ENCODE measurements at regions not wholly inside any gene's neighbourhood (a gene's known extent, or its start where the extent isn't known, plus 50 kb on each side); places are given as distances from the start of the nearest gene placed in this dataset.

DNA sequence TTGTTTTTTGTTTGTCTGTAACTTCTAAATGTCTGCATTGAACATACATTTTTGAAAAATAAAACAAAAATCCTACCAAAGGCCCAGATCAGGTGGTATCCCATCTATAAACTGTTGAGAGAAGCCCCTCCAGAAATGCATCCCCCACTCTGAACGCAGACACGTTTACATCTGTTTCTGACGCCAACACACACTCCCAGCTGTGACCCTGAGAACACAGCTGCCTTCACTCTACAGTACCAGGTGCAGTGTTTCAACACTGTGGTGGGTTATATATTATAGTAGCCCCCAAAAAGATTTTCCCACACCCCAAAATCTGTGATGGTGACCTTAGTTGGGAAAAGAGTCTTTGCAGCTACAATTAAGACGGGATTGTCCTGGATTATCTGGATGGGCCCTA is 199.1 kb upstream of the JARID2 start:
- TF ChIP-seq, protein P1, sequence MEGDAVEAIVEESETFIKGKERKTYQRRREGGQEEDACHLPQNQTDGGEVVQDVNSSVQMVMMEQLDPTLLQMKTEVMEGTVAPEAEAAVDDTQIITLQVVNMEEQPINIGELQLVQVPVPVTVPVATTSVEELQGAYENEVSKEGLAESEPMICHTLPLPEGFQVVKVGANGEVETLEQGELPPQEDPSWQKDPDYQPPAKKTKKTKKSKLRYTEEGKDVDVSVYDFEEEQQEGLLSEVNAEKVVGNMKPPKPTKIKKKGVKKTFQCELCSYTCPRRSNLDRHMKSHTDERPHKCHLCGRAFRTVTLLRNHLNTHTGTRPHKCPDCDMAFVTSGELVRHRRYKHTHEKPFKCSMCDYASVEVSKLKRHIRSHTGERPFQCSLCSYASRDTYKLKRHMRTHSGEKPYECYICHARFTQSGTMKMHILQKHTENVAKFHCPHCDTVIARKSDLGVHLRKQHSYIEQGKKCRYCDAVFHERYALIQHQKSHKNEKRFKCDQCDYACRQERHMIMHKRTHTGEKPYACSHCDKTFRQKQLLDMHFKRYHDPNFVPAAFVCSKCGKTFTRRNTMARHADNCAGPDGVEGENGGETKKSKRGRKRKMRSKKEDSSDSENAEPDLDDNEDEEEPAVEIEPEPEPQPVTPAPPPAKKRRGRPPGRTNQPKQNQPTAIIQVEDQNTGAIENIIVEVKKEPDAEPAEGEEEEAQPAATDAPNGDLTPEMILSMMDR (IDR thresholded peaks at IDR 0.05; ENCODE audit: poor library complexity, severe bottlenecking): no peak
- TF ChIP-seq POLR2AphosphoS5 (IDR thresholded peaks at IDR 0.05) (no peak), RAD21 (conservative IDR thresholded peaks at IDR 0.05) (no peak), TAF1 (IDR thresholded peaks at IDR 0.05; ENCODE audit: low read depth) (no peak)
- TF ChIP-seq, protein P2, sequence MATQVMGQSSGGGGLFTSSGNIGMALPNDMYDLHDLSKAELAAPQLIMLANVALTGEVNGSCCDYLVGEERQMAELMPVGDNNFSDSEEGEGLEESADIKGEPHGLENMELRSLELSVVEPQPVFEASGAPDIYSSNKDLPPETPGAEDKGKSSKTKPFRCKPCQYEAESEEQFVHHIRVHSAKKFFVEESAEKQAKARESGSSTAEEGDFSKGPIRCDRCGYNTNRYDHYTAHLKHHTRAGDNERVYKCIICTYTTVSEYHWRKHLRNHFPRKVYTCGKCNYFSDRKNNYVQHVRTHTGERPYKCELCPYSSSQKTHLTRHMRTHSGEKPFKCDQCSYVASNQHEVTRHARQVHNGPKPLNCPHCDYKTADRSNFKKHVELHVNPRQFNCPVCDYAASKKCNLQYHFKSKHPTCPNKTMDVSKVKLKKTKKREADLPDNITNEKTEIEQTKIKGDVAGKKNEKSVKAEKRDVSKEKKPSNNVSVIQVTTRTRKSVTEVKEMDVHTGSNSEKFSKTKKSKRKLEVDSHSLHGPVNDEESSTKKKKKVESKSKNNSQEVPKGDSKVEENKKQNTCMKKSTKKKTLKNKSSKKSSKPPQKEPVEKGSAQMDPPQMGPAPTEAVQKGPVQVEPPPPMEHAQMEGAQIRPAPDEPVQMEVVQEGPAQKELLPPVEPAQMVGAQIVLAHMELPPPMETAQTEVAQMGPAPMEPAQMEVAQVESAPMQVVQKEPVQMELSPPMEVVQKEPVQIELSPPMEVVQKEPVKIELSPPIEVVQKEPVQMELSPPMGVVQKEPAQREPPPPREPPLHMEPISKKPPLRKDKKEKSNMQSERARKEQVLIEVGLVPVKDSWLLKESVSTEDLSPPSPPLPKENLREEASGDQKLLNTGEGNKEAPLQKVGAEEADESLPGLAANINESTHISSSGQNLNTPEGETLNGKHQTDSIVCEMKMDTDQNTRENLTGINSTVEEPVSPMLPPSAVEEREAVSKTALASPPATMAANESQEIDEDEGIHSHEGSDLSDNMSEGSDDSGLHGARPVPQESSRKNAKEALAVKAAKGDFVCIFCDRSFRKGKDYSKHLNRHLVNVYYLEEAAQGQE (IDR thresholded peaks at IDR 0.05; ENCODE audit: borderline replicate concordance): no peak
